HCT116 (cell line): ENCODE measurements at regions not wholly inside any gene's neighbourhood (a gene's known extent, or its start where the extent isn't known, plus 50 kb on each side); places are given as distances from the start of the nearest gene placed in this dataset.

Experiments
- ATAC-seq: fragments of 200-7000 bp; cut with Tn5 transposase; 2 replicates; pipeline ENCODE4 v1.9.1; 2020; ENCODE audit warnings: mild to moderate bottlenecking, moderate library complexity
- BruUV-seq: library from RNA; stranded (reverse); fragments of 400-500 nt; replicated peaks from 2 replicates; lab custom pipeline; 2021; lab: Mats Ljungman, UMichigan
- CTCF ChIA-PET: fragments of 300-600 bp; sonication (Branson Sonifier 250); formaldehyde crosslinking; loops from one replicate; lab custom pipeline; 2021; ENCODE audit warnings: antibody characterized with exemption; lab: Charles Lee
- POLR2A ChIA-PET: fragments of 300-600, 350-600 bp; sonication (Branson Sonifier 250); formaldehyde crosslinking; loops from one replicate; lab custom pipeline; 2021; ENCODE audit warnings: antibody characterized with exemption; lab: Charles Lee
- RAD21 ChIA-PET, 2 experiments: fragments of 300-600 bp; sonication (Branson Sonifier 250); formaldehyde crosslinking; loops; one replicate each; lab custom pipeline; 2023; ENCODE audit warnings: low total read pairs in 2 of 2; ENCODE audit not compliant: uncharacterized antibody in 2 of 2, unreplicated experiment in 2 of 2, low non-redundant PET in 1 of 2; lab: Charles Lee
- DNase-seq: peaks from one replicate; pipeline ENCODE4 v3.0.0-alpha.2; 2010; ENCODE audit warnings: low read depth, low spot score
- H2AFZ ChIP-seq: fragments of 200-600 bp; shearing (Covaris generic), sonication (generic); 2 replicates; pipeline ENCODE4 v1.6.1; 2017; ENCODE audit warnings: low read depth, mixed run types, mixed read lengths, antibody characterized with exemption, low read length; ENCODE audit not compliant: poor library complexity, severe bottlenecking
- H3K27ac ChIP-seq: 2 replicates; pipeline ENCODE4 v1.5.1; 2012; ENCODE audit warnings: low read depth, low read length
- H3K27me3 ChIP-seq: fragments of 200-600 bp; sonication (generic); 2 replicates; pipeline ENCODE4 v1.6.1; 2016; ENCODE audit warnings: mixed run types, low read length, mixed read lengths; ENCODE audit not compliant: insufficient read depth
- H3K36me3 ChIP-seq, 2 experiments: fragments of 200-500 bp in 1 of 2; fragments of 200-600 bp in 1 of 2; sonication (Bioruptor generic) in 1 of 2; sonication (generic) in 1 of 2; 2 replicates each; pipeline versions ENCODE4 v1.5.1 to v1.6.1; 2014 to 2016; ENCODE audit warnings: low read length in 2 of 2, inconsistent platforms in 1 of 2, mixed read lengths in 1 of 2, mixed run types in 1 of 2; ENCODE audit not compliant: insufficient read depth in 2 of 2, control insufficient read depth in 1 of 2
- H3K4me1 ChIP-seq, 2 experiments: fragments of 200-600 bp in 1 of 2; sonication (generic) in 1 of 2; 2 replicates each; pipeline versions ENCODE4 v1.5.1 to v1.6.1; 2012 to 2017; ENCODE audit warnings: low read length in 2 of 2, inconsistent platforms in 1 of 2, mild to moderate bottlenecking in 1 of 2, mixed read lengths in 1 of 2, mixed run types in 1 of 2, moderate library complexity in 1 of 2; ENCODE audit not compliant: insufficient read depth in 2 of 2, control insufficient read depth in 1 of 2
- H3K4me2 ChIP-seq: fragments of 200-600 bp; sonication (generic); 2 replicates; pipeline ENCODE4 v1.6.1; 2017; ENCODE audit warnings: mixed run types, low read length, mixed read lengths
- H3K4me3 ChIP-seq, 2 experiments: fragments of 200-600 bp in 1 of 2; sonication (generic) in 1 of 2; replicated peaks in 1 of 2; 2 replicates each; pipeline ENCODE4 v1.5.1; 2011 to 2016; ENCODE audit warnings: low read length in 2 of 2, control low read depth in 1 of 2, low read depth in 1 of 2, mild to moderate bottlenecking in 1 of 2, mixed read lengths in 1 of 2, mixed run types in 1 of 2
- H3K79me2 ChIP-seq: fragments of 200-600 bp; sonication (generic); 2 replicates; pipeline ENCODE4 v1.6.1; 2017; ENCODE audit warnings: mild to moderate bottlenecking, mixed run types, low read length, moderate library complexity, mixed read lengths; ENCODE audit not compliant: insufficient read depth
- H3K9ac ChIP-seq: fragments of 200-600 bp; sonication (generic); 2 replicates; pipeline ENCODE4 v1.6.1; 2016; ENCODE audit warnings: low read length, mixed read lengths
- H3K9me2 ChIP-seq: fragments of 200-600 bp; sonication (generic), shearing (Covaris generic); 2 replicates; pipeline ENCODE4 v1.6.1; 2017; ENCODE audit warnings: mixed run types, mild to moderate bottlenecking, moderate library complexity; ENCODE audit not compliant: insufficient read depth
- H3K9me3 ChIP-seq, 2 experiments: fragments of 200-500 bp in 1 of 2; fragments of 200-600 bp in 1 of 2; sonication (Bioruptor generic) in 1 of 2; sonication (generic) in 1 of 2; 2 replicates each; pipeline ENCODE4 v1.6.1; 2014 to 2017; ENCODE audit warnings: low read length in 2 of 2, mixed read lengths in 2 of 2, inconsistent platforms in 1 of 2, low read depth in 1 of 2, mild to moderate bottlenecking in 1 of 2, mixed run types in 1 of 2, moderate library complexity in 1 of 2; ENCODE audit not compliant: control insufficient read depth in 1 of 2, insufficient read depth in 1 of 2
- H4K20me1 ChIP-seq: fragments of 200-600 bp; sonication (generic), shearing (Covaris generic); 2 replicates; pipeline ENCODE4 v1.6.1; 2017; ENCODE audit warnings: mixed run types, mild to moderate bottlenecking, moderate library complexity; ENCODE audit not compliant: insufficient read depth
- ATF3 ChIP-seq: IDR thresholded peaks from 2 replicates; pipeline ENCODE4 v1.6.1; 2012
- CBX3 ChIP-seq: IDR thresholded peaks from 2 replicates; pipeline ENCODE4 v1.6.1; 2012; ENCODE audit warnings: low read depth
- CEBPB ChIP-seq: IDR thresholded peaks from 2 replicates; pipeline ENCODE4 v1.6.1; 2012; ENCODE audit warnings: low read depth
- CTCF ChIP-seq, 3 experiments: fragments of 200-600 bp in 1 of 3; sonication (generic) in 1 of 3; IDR thresholded peaks in 2 of 3; conservative IDR thresholded peaks in 1 of 3; 2 replicates each; pipeline ENCODE4 v1.5.1; 2012 to 2017; ENCODE audit warnings: low read depth in 2 of 3, low read length in 2 of 3, antibody characterized with exemption in 1 of 3, borderline replicate concordance in 1 of 3, control low read depth in 1 of 3, mild to moderate bottlenecking in 1 of 3, mixed read lengths in 1 of 3, mixed run types in 1 of 3, moderate library complexity in 1 of 3; ENCODE audit not compliant: insufficient read depth in 1 of 3
- EGR1 ChIP-seq: IDR thresholded peaks from 2 replicates; pipeline ENCODE4 v1.6.1; 2012; ENCODE audit warnings: low read depth
- ELF1 ChIP-seq: IDR thresholded peaks from 2 replicates; pipeline ENCODE4 v1.6.1; 2012; ENCODE audit warnings: low read depth, borderline replicate concordance
- EZH2 ChIP-seq: fragments of 200-600 bp; sonication (generic); IDR thresholded peaks from 2 replicates; pipeline ENCODE4 v1.6.1; 2017; ENCODE audit warnings: antibody characterized with exemption, mixed run types
- EZH2phosphoT487 ChIP-seq: fragments of 200-600 bp; IDR thresholded peaks from 2 replicates; pipeline ENCODE4 v1.6.1; 2018; ENCODE audit warnings: antibody characterized with exemption, borderline replicate concordance
- FOSL1 ChIP-seq: IDR thresholded peaks from 2 replicates; pipeline ENCODE4 v1.6.1; 2012; ENCODE audit warnings: low read depth
- POLR2A ChIP-seq: IDR thresholded peaks from 2 replicates; pipeline ENCODE4 v1.7.0; 2011; ENCODE audit warnings: borderline replicate concordance; ENCODE audit not compliant: insufficient read depth, insufficient read length; ENCODE audit errors: extremely low read depth
- POLR2AphosphoS5 ChIP-seq: IDR thresholded peaks from 2 replicates; pipeline ENCODE4 v1.6.1; 2011; ENCODE audit warnings: mild to moderate bottlenecking, low read depth, low read length, moderate library complexity
- RAD21 ChIP-seq: IDR thresholded peaks from 2 replicates; pipeline ENCODE4 v1.6.1; 2012; ENCODE audit warnings: low read depth, mild to moderate bottlenecking
- SIN3A ChIP-seq: IDR thresholded peaks from 2 replicates; pipeline ENCODE4 v1.6.1; 2012; ENCODE audit warnings: low read depth
- SP1 ChIP-seq: IDR thresholded peaks from 2 replicates; pipeline ENCODE4 v1.6.1; 2012; ENCODE audit warnings: low read depth
- SRF ChIP-seq: IDR thresholded peaks from 2 replicates; pipeline ENCODE4 v1.6.1; 2012; ENCODE audit warnings: low read depth
- TCF7L2 ChIP-seq: IDR thresholded peaks from 2 replicates; pipeline ENCODE4 v1.7.0; 2011; ENCODE audit warnings: borderline replicate concordance, inconsistent platforms; ENCODE audit not compliant: insufficient read depth, insufficient read length; ENCODE audit errors: extremely low read depth
- ZBTB33 ChIP-seq: IDR thresholded peaks from 2 replicates; pipeline ENCODE4 v1.6.1; 2011; ENCODE audit warnings: mild to moderate bottlenecking, low read length, moderate library complexity; ENCODE audit not compliant: insufficient replicate concordance; ENCODE audit errors: extremely low read depth
- ZFX ChIP-seq: fragments of 450-650 bp; IDR thresholded peaks from 2 replicates; pipeline ENCODE4 v1.6.1; 2017
- ZNF274 ChIP-seq: fragments of 200-500 bp; sonication (Bioruptor generic); IDR thresholded peaks from 2 replicates; pipeline ENCODE4 v1.6.1; 2014; ENCODE audit warnings: mild to moderate bottlenecking, low read depth, low read length, inconsistent platforms
- intact Hi-C: fragments of 100-400 bp; cut with micrococcal nuclease; formaldehyde crosslinking; loops from 2 replicates; pipeline ENCODE4 v1.10.0; 2022

- H3K79me2 ChIP-seq = no peaks in the 10 kb centered on the region
- no peaks in the 10 kb centered on the region for H3K9me2 ChIP-seq
- H3K4me1 ChIP-seq = no peaks in the 10 kb centered on the region
- POLR2A ChIA-PET = no interaction called here
- DNase-seq = no peak
- BruUV-seq = no TSS peak
- RAD21 ChIA-PET = no interaction called here
- ATAC-seq = no peak
- no peaks in the 10 kb centered on the region for H4K20me1 ChIP-seq
- CTCF ChIA-PET = no interaction called here
- no peak overlapping the region for H3K9ac ChIP-seq
- no peak overlapping the region for H3K27ac ChIP-seq
- H3K27me3 ChIP-seq = no peaks in the 10 kb centered on the region
- TF ChIP-seq ELF1 = no peak
- no peak for TF ChIP-seq SP1
- TF ChIP-seq, all 23 proteins: peak for 0
- intact Hi-C loops = no loop called here
- no peak overlapping the region for H3K4me3 ChIP-seq
- H3K36me3 ChIP-seq = no peaks in the 10 kb centered on the region
- H3K4me2 ChIP-seq = no peak overlapping the region
- H3K9me3 ChIP-seq = peaks cover 18 to 19% of the 10 kb centered on the region in 2 experiments; a peak in 2 of 4 replicates
- H2AFZ ChIP-seq = no peak overlapping the region
Measured at GRCh38 chr20:12256806-12257205, 339.1 kb downstream of the BTBD3 start.

- intact Hi-C loops = no loop called here
- POLR2A ChIA-PET = no interaction called here
- Histone ChIP-seq H3K9ac (no peak overlapping the region), H3K4me2 (no peak overlapping the region), H3K9me2 (no peaks in the 10 kb centered on the region), H2AFZ (no peak overlapping the region), H3K36me3 (no peaks in the 10 kb centered on the region), H3K79me2 (no peaks in the 10 kb centered on the region), H3K27me3 (no peaks in the 10 kb centered on the region), H3K27ac (no peak overlapping the region), H3K4me1 (no peaks in the 10 kb centered on the region), H4K20me1 (no peaks in the 10 kb centered on the region), H3K9me3 (peaks cover 3 to 9% of the 10 kb centered on the region in 2 experiments; a peak in 2 of 4 replicates), H3K4me3 (no peak overlapping the region)
- TF ChIP-seq TCF7L2 = no peak
- TF ChIP-seq ELF1 = no peak
- no peak for TF ChIP-seq RAD21
- no peak for TF ChIP-seq CEBPB
- no peak for TF ChIP-seq ZFX
- no peak for TF ChIP-seq ZNF274
- TF ChIP-seq SIN3A = no peak
- TF ChIP-seq CBX3 = no peak
- TF ChIP-seq FOSL1 = no peak
- no peak for TF ChIP-seq ZBTB33
- TF ChIP-seq EZH2 = no peak
- TF ChIP-seq SP1 = no peak
- TF ChIP-seq POLR2AphosphoS5 = no peak
- no peak for TF ChIP-seq EGR1
- TF ChIP-seq CTCF (IDR thresholded peaks at IDR 0.05 in 2 of 3, conservative IDR thresholded peaks at IDR 0.05 in 1 of 3; ENCODE audit: borderline replicate concordance in 1 of 3, insufficient read depth in 1 of 3, low read depth in 2 of 3, low read length in 2 of 3) = no peak
- no peak for TF ChIP-seq POLR2A
- TF ChIP-seq ATF3 = no peak
- TF ChIP-seq SRF = no peak
- no peak for TF ChIP-seq EZH2phosphoT487
- CTCF ChIA-PET = no interaction called here
- ATAC-seq = no peak
- DNase-seq = no peak
- RAD21 ChIA-PET = no interaction called here
- no TSS peak for BruUV-seq
Measured at GRCh38 chr20:12262747-12263146, 345.1 kb downstream of the BTBD3 start.
